ENCODE measurements at regions not wholly inside any gene's neighbourhood (a gene's known extent, or its start where the extent isn't known, plus 50 kb on each side); places are given as distances from the start of the nearest gene placed in this dataset.

GRCh38 chr3:124079912-124080276 is 88.0 kb upstream of the ROPN1 start:
- no peaks in the 10 kb centered on the region for H3K27me3 ChIP-seq (ENCODE audit: control insufficient read depth, insufficient read depth, low read length)
- no peaks in the 10 kb centered on the region for H3K9me3 ChIP-seq (ENCODE audit: control insufficient read depth, insufficient read depth, low read length)
- Mint-ChIP-seq H3K36me3 (no peaks in the 10 kb centered on the region), H3K9me3 (no peaks in the 10 kb centered on the region), H3K27ac (no peak overlapping the region), H3K4me3 (no peak overlapping the region), H3K4me1 (no peaks in the 10 kb centered on the region), H3K27me3 (ENCODE audit: low read depth in 2 of 2) (peaks cover 10 to 16% of the 10 kb centered on the region in 2 donors)
- WGBS (ENCODE audit: insufficient coverage), result 90% methylated on average over 2 of the region's 2 CpGs
- TF ChIP-seq CTCF (IDR thresholded peaks at IDR 0.05), result no peak
- no peak overlapping the region for H3K4me3 ChIP-seq (ENCODE audit: low read length)
- no peaks in the 10 kb centered on the region for H3K36me3 ChIP-seq (ENCODE audit: control insufficient read depth, insufficient read depth, low read length)
- intact Hi-C loops (cut with micrococcal nuclease), result no loop called here
- ATAC-seq (no peak), DNase-seq (no peak)
- H3K27ac ChIP-seq (ENCODE audit: low read length), result no peak overlapping the region
- no peaks in the 10 kb centered on the region for H3K4me1 ChIP-seq (ENCODE audit: control insufficient read depth, insufficient read depth, low read length)

GRCh38 chr3:124082343-124082742 is 90.4 kb upstream of the ROPN1 start:
- Histone ChIP-seq H3K4me3 (ENCODE audit: low read length) (no peak overlapping the region), H3K36me3 (ENCODE audit: control insufficient read depth, insufficient read depth, low read length) (no peaks in the 10 kb centered on the region), H3K4me1 (ENCODE audit: control insufficient read depth, insufficient read depth, low read length) (no peaks in the 10 kb centered on the region), H3K9me3 (ENCODE audit: control insufficient read depth, insufficient read depth, low read length) (no peaks in the 10 kb centered on the region), H3K27ac (ENCODE audit: low read length) (no peak overlapping the region), H3K27me3 (ENCODE audit: control insufficient read depth, insufficient read depth, low read length) (no peaks in the 10 kb centered on the region)
- DNase-seq, result no peak
- Mint-ChIP-seq H3K27ac (no peak overlapping the region), H3K4me1 (no peaks in the 10 kb centered on the region), H3K27me3 (ENCODE audit: low read depth in 2 of 2) (peaks cover 12 to 37% of the 10 kb centered on the region in 2 donors), H3K4me3 (no peak overlapping the region), H3K9me3 (no peaks in the 10 kb centered on the region), H3K36me3 (no peaks in the 10 kb centered on the region)
- ATAC-seq, result no peak
- 80% methylated on average over 2 of the region's 2 CpGs for WGBS (ENCODE audit: insufficient coverage)
- no peak for TF ChIP-seq CTCF (IDR thresholded peaks at IDR 0.05)
- intact Hi-C loops (cut with micrococcal nuclease), result no loop called here

GRCh38 chr3:124084022-124084881 is 92.3 kb upstream of the ROPN1 start:
- no peak overlapping the region for H3K27ac Mint-ChIP-seq
- Histone ChIP-seq H3K27ac (ENCODE audit: low read length) (no peak overlapping the region), H3K4me1 (ENCODE audit: control insufficient read depth, insufficient read depth, low read length) (no peaks in the 10 kb centered on the region), H3K9me3 (ENCODE audit: control insufficient read depth, insufficient read depth, low read length) (no peaks in the 10 kb centered on the region), H3K36me3 (ENCODE audit: control insufficient read depth, insufficient read depth, low read length) (no peaks in the 10 kb centered on the region), H3K4me3 (ENCODE audit: low read length) (no peak overlapping the region), H3K27me3 (ENCODE audit: control insufficient read depth, insufficient read depth, low read length) (no peaks in the 10 kb centered on the region)
- peaks cover 8 to 55% of the 10 kb centered on the region in 2 donors for H3K27me3 Mint-ChIP-seq (ENCODE audit: low read depth in 2 of 2)
- H3K4me1 Mint-ChIP-seq, result no peaks in the 10 kb centered on the region
- intact Hi-C loops (cut with micrococcal nuclease), result no loop called here
- no peaks in the 10 kb centered on the region for H3K9me3 Mint-ChIP-seq
- ATAC-seq (no peak), DNase-seq (no peak)
- no peak overlapping the region for H3K4me3 Mint-ChIP-seq
- WGBS (ENCODE audit: insufficient coverage), result 60% methylated on average over 7 of the region's 7 CpGs
- TF ChIP-seq CTCF (IDR thresholded peaks at IDR 0.05), result no peak
- no peaks in the 10 kb centered on the region for H3K36me3 Mint-ChIP-seq

GRCh38 chr3:124088801-124089200 is 96.9 kb upstream of the ROPN1 start:
- DNase-seq, result no peak
- no peaks in the 10 kb centered on the region for H3K9me3 ChIP-seq (ENCODE audit: control insufficient read depth, insufficient read depth, low read length)
- Mint-ChIP-seq H3K9me3 (no peaks in the 10 kb centered on the region), H3K27me3 (ENCODE audit: low read depth in 2 of 2) (peaks cover 20 to 55% of the 10 kb centered on the region in 2 donors), H3K4me3 (no peak overlapping the region), H3K36me3 (no peaks in the 10 kb centered on the region), H3K4me1 (no peaks in the 10 kb centered on the region), H3K27ac (no peak overlapping the region)
- H3K4me1 ChIP-seq (ENCODE audit: control insufficient read depth, insufficient read depth, low read length), result no peaks in the 10 kb centered on the region
- no peaks in the 10 kb centered on the region for H3K36me3 ChIP-seq (ENCODE audit: control insufficient read depth, insufficient read depth, low read length)
- H3K27ac ChIP-seq (ENCODE audit: low read length), result no peak overlapping the region
- ATAC-seq, result no peak
- no peak overlapping the region for H3K4me3 ChIP-seq (ENCODE audit: low read length)
- no peaks in the 10 kb centered on the region for H3K27me3 ChIP-seq (ENCODE audit: control insufficient read depth, insufficient read depth, low read length)
- 92% methylated on average over 1 of the region's 2 CpGs for WGBS (ENCODE audit: insufficient coverage)
- intact Hi-C loops (cut with micrococcal nuclease), result no loop called here
- TF ChIP-seq CTCF (IDR thresholded peaks at IDR 0.05), result no peak

Data from natural killer cell (primary cell).